MCF 10A (cell line): ENCODE measurements at regions not wholly inside any gene's neighbourhood (a gene's known extent, or its start where the extent isn't known, plus 50 kb on each side); places are given as distances from the start of the nearest gene placed in this dataset.
A peak's percentile ranks its signal among the peaks of the same experiment; 100 is the strongest.

Experiments used
- BruUV-seq: library from RNA; stranded (reverse); fragments of 400-500 nt; replicated peaks from 2 replicates; lab custom pipeline; 2021; lab: Mats Ljungman, UMichigan
- CTCF ChIA-PET: fragments of 300-600 bp; sonication (Branson Sonifier 250); formaldehyde crosslinking; extraction: SDS; loops from one replicate; lab custom pipeline; 2021; ENCODE audit warnings: antibody characterized with exemption, inconsistent platforms; lab: Yijun Ruan, JAX
- POLR2A ChIA-PET: fragments of 300-600, 350-650 bp; sonication (Branson Sonifier 250); formaldehyde crosslinking; extraction: SDS; loops from one replicate; lab custom pipeline; 2020; ENCODE audit warnings: antibody characterized with exemption, inconsistent platforms; lab: Yijun Ruan, JAX
- DNase-seq: peaks from one replicate; pipeline ENCODE4 v3.0.0-alpha.2; 2018; ENCODE audit not compliant: unreplicated experiment
- H3K27ac Mint-ChIP-seq: one replicate; pipeline ENCODE4 v1.8.0; 2022; ENCODE audit warnings: mild to moderate bottlenecking, low read depth, mixed read lengths; ENCODE audit not compliant: unreplicated experiment
- H3K27me3 Mint-ChIP-seq: one replicate; pipeline ENCODE4 v1.8.0; 2022; ENCODE audit warnings: mixed read lengths; ENCODE audit not compliant: insufficient read depth, unreplicated experiment
- H3K36me3 Mint-ChIP-seq: one replicate; pipeline ENCODE4 v1.8.0; 2022; ENCODE audit warnings: mild to moderate bottlenecking, moderate library complexity, mixed read lengths; ENCODE audit not compliant: insufficient read depth, unreplicated experiment
- H3K4me1 Mint-ChIP-seq: one replicate; pipeline ENCODE4 v1.8.0; 2022; ENCODE audit warnings: mixed read lengths; ENCODE audit not compliant: insufficient read depth, unreplicated experiment
- H3K4me3 Mint-ChIP-seq: one replicate; pipeline ENCODE4 v1.8.0; 2022; ENCODE audit warnings: mild to moderate bottlenecking, moderate library complexity, mixed read lengths; ENCODE audit not compliant: unreplicated experiment
- H3K9me3 Mint-ChIP-seq: one replicate; pipeline ENCODE4 v1.8.0; 2022; ENCODE audit warnings: mixed read lengths; ENCODE audit not compliant: unreplicated experiment
- CTCF ChIP-seq: fragments of 200-600 bp; IDR thresholded peaks from one replicate; pipeline ENCODE4 v1.8.0; 2022; ENCODE audit warnings: antibody characterized with exemption, mild to moderate bottlenecking; ENCODE audit not compliant: unreplicated experiment
- intact Hi-C: fragments of 100-400 bp; cut with micrococcal nuclease; formaldehyde crosslinking; loops from 2 replicates; pipeline ENCODE4 v1.14.1; 2022

- BruUV-seq: no TSS peak
- no peak overlapping the region for H3K4me3 Mint-ChIP-seq
- no peaks in the 10 kb centered on the region for H3K36me3 Mint-ChIP-seq
- peak; percentile 43 for DNase-seq
- H3K27ac Mint-ChIP-seq: no peak overlapping the region
- TF ChIP-seq CTCF: no peak
- peaks cover 4% of the 10 kb centered on the region for H3K9me3 Mint-ChIP-seq
- H3K4me1 Mint-ChIP-seq: no peaks in the 10 kb centered on the region
- ChIA-PET CTCF (interaction anchor here (0.6 kb wide), 2 partner anchors 332 to 989 kb away, joined by 3 read pairs; no protein-coding TSS in a partner anchor), POLR2A (no interaction called here)
- intact Hi-C loops: no loop called here
- H3K27me3 Mint-ChIP-seq: no peaks in the 10 kb centered on the region
Observed at GRCh38 chr6:85250586-85251220, 199.2 kb upstream of the NT5E start.

GRCh38 chr6:85245004-85245403 is 204.9 kb upstream of the NT5E start:
- no peaks in the 10 kb centered on the region for H3K36me3 Mint-ChIP-seq
- H3K27ac Mint-ChIP-seq: no peak overlapping the region
- H3K9me3 Mint-ChIP-seq: peaks cover 4% of the 10 kb centered on the region
- BruUV-seq: no TSS peak
- ChIA-PET CTCF (no interaction called here), POLR2A (no interaction called here)
- intact Hi-C loops: no loop called here
- H3K27me3 Mint-ChIP-seq: no peaks in the 10 kb centered on the region
- H3K4me3 Mint-ChIP-seq: no peak overlapping the region
- no peak for TF ChIP-seq CTCF
- no peaks in the 10 kb centered on the region for H3K4me1 Mint-ChIP-seq
- no peak for DNase-seq

- Mint-ChIP-seq H3K27ac (no peak overlapping the region), H3K9me3 (no peaks in the 10 kb centered on the region), H3K27me3 (no peaks in the 10 kb centered on the region), H3K36me3 (no peaks in the 10 kb centered on the region), H3K4me3 (no peak overlapping the region), H3K4me1 (no peaks in the 10 kb centered on the region)
- intact Hi-C loops: no loop called here
- POLR2A ChIA-PET: no interaction called here
- no TSS peak for BruUV-seq
- CTCF ChIA-PET: interaction anchor here (1.5 kb wide), 1 partner anchor 82 kb away, joined by 3 read pairs; no protein-coding TSS in a partner anchor
- no peak for TF ChIP-seq CTCF
- DNase-seq: no peak
Observed at GRCh38 chr6:85241498-85242052, 208.3 kb upstream of the NT5E start.

GRCh38 chr6:85240787-85241385 is 209.0 kb upstream of the NT5E start:
- ChIA-PET POLR2A (no interaction called here), CTCF (interaction anchor here (0.6 kb wide), 1 partner anchor 81 kb away, joined by 3 read pairs; no protein-coding TSS in a partner anchor)
- no peak for DNase-seq
- no peaks in the 10 kb centered on the region for H3K27me3 Mint-ChIP-seq
- no peak for TF ChIP-seq CTCF
- H3K36me3 Mint-ChIP-seq: no peaks in the 10 kb centered on the region
- BruUV-seq: no TSS peak
- no peak overlapping the region for H3K4me3 Mint-ChIP-seq
- intact Hi-C loops: no loop called here
- H3K4me1 Mint-ChIP-seq: no peaks in the 10 kb centered on the region
- no peaks in the 10 kb centered on the region for H3K9me3 Mint-ChIP-seq
- no peak overlapping the region for H3K27ac Mint-ChIP-seq
